ENCODE measurements at regions not wholly inside any gene's neighbourhood (a gene's known extent, or its start where the extent isn't known, plus 50 kb on each side); places are given as distances from the start of the nearest gene placed in this dataset.

GRCh38 chr5:165370233-165370632 is 1864.8 kb downstream of the MAT2B start:
- DNase-seq (ENCODE audit: low spot score): no peak
- no peaks in the 10 kb centered on the region for H3K9me2 ChIP-seq (ENCODE audit: insufficient read depth, low read length)
- H3K36me3 ChIP-seq (ENCODE audit: insufficient read depth, low read length): no peaks in the 10 kb centered on the region
- no peak overlapping the region for H2AFZ ChIP-seq (ENCODE audit: low read length)
- no peak overlapping the region for H3K4me2 ChIP-seq (ENCODE audit: low read length)
- intact Hi-C loops (cut with micrococcal nuclease; ENCODE audit: unreplicated experiment): no loop called here
- H3K27ac ChIP-seq (ENCODE audit: low read depth, low read length, poor library complexity, severe bottlenecking): no peak overlapping the region
- H3K4me3 ChIP-seq (ENCODE audit: low read depth, low read length, poor library complexity, severe bottlenecking): no peak overlapping the region
- BruUV-seq (replicated peaks): no TSS peak
- no peaks in the 10 kb centered on the region for H3K9me3 ChIP-seq (ENCODE audit: low read length)
- no peaks in the 10 kb centered on the region for H3K4me1 ChIP-seq (ENCODE audit: insufficient read depth, low read length, poor library complexity, severe bottlenecking)
- ChIA-PET CTCF (ENCODE audit: unreplicated experiment) (no interaction called here), POLR2A (no interaction called here)
- TF ChIP-seq EZH2phosphoT487 (IDR thresholded peaks at IDR 0.05; ENCODE audit: borderline replicate concordance, low read depth, low read length) (no peak), CTCF (conservative IDR thresholded peaks at IDR 0.05; ENCODE audit: low read length) (no peak)
- H3K79me2 ChIP-seq (ENCODE audit: insufficient read depth, low read depth, low read length): no peaks in the 10 kb centered on the region
- no peaks in the 10 kb centered on the region for H4K20me1 ChIP-seq (ENCODE audit: insufficient read depth, low read length)

- POLR2A ChIA-PET: no interaction called here
- no peaks in the 10 kb centered on the region for H3K9me2 ChIP-seq (ENCODE audit: insufficient read depth, low read length)
- no peak overlapping the region for H3K27ac ChIP-seq (ENCODE audit: low read depth, low read length, poor library complexity, severe bottlenecking)
- no peak for TF ChIP-seq EZH2phosphoT487 (IDR thresholded peaks at IDR 0.05; ENCODE audit: borderline replicate concordance, low read depth, low read length)
- no peak for TF ChIP-seq CTCF (conservative IDR thresholded peaks at IDR 0.05; ENCODE audit: low read length)
- intact Hi-C loops (cut with micrococcal nuclease; ENCODE audit: unreplicated experiment): no loop called here
- no peaks in the 10 kb centered on the region for H3K79me2 ChIP-seq (ENCODE audit: insufficient read depth, low read depth, low read length)
- H2AFZ ChIP-seq (ENCODE audit: low read length): no peak overlapping the region
- DNase-seq (ENCODE audit: low spot score): no peak
- no peaks in the 10 kb centered on the region for H3K9me3 ChIP-seq (ENCODE audit: low read length)
- no peaks in the 10 kb centered on the region for H3K4me1 ChIP-seq (ENCODE audit: insufficient read depth, low read length, poor library complexity, severe bottlenecking)
- no TSS peak for BruUV-seq (replicated peaks)
- H3K4me3 ChIP-seq (ENCODE audit: low read depth, low read length, poor library complexity, severe bottlenecking): no peak overlapping the region
- CTCF ChIA-PET (ENCODE audit: unreplicated experiment): no interaction called here
- H3K4me2 ChIP-seq (ENCODE audit: low read length): no peak overlapping the region
- H4K20me1 ChIP-seq (ENCODE audit: insufficient read depth, low read length): no peaks in the 10 kb centered on the region
- no peaks in the 10 kb centered on the region for H3K36me3 ChIP-seq (ENCODE audit: insufficient read depth, low read length)
Observed at GRCh38 chr5:165370794-165371193, 1865.4 kb downstream of the MAT2B start.

GRCh38 chr5:165375201-165375600 is 1869.8 kb downstream of the MAT2B start:
- no TSS peak for BruUV-seq (replicated peaks)
- no peaks in the 10 kb centered on the region for H3K36me3 ChIP-seq (ENCODE audit: insufficient read depth, low read length)
- no peaks in the 10 kb centered on the region for H3K79me2 ChIP-seq (ENCODE audit: insufficient read depth, low read depth, low read length)
- H3K27ac ChIP-seq (ENCODE audit: low read depth, low read length, poor library complexity, severe bottlenecking): no peak overlapping the region
- H3K4me2 ChIP-seq (ENCODE audit: low read length): no peak overlapping the region
- no peaks in the 10 kb centered on the region for H3K9me3 ChIP-seq (ENCODE audit: low read length)
- H2AFZ ChIP-seq (ENCODE audit: low read length): no peak overlapping the region
- DNase-seq (ENCODE audit: low spot score): no peak
- no peaks in the 10 kb centered on the region for H3K4me1 ChIP-seq (ENCODE audit: insufficient read depth, low read length, poor library complexity, severe bottlenecking)
- H3K9me2 ChIP-seq (ENCODE audit: insufficient read depth, low read length): no peaks in the 10 kb centered on the region
- POLR2A ChIA-PET: no interaction called here
- intact Hi-C loops (cut with micrococcal nuclease; ENCODE audit: unreplicated experiment): no loop called here
- CTCF ChIA-PET (ENCODE audit: unreplicated experiment): no interaction called here
- TF ChIP-seq EZH2phosphoT487 (IDR thresholded peaks at IDR 0.05; ENCODE audit: borderline replicate concordance, low read depth, low read length) (no peak), CTCF (conservative IDR thresholded peaks at IDR 0.05; ENCODE audit: low read length) (no peak)
- H3K4me3 ChIP-seq (ENCODE audit: low read depth, low read length, poor library complexity, severe bottlenecking): no peak overlapping the region
- H4K20me1 ChIP-seq (ENCODE audit: insufficient read depth, low read length): no peaks in the 10 kb centered on the region
